ENCODE measurements at regions not wholly inside any gene's neighbourhood (a gene's known extent, or its start where the extent isn't known, plus 50 kb on each side); places are given as distances from the start of the nearest gene placed in this dataset.
"Not testable (repeated sequence)": the region's sequence is repeated elsewhere in the genome, so short reads cannot be mapped to it uniquely, and the experiment has no call there.

DNA sequence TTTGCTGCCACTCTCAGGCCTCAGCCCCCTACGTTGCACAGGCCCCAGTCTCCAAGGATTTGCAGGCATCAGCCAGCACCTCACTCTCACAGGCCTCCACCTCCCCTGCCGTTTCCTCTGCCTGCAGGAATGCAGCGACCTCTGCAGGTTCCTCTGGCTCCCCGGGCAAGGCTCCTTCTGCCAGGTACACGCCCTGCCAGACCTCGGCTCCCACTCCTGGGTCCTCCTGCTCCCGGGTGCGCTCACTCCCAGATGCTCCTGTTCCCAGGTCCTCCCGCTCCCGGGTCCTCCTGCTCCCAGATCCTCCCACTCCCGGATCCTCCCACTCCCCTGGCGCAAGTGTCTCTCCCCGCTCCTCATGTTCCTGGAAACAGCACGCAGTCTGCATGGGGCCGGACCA, 144.4 kb upstream of the RADX start:
- no peak for DNase-seq (ENCODE audit: low spot score)
- Histone ChIP-seq H3K36me3 (no peaks in the 10 kb centered on the region), H3K4me3 (no peak overlapping the region), H3K4me1 (no peaks in the 10 kb centered on the region), H3K27me3 (no peaks in the 10 kb centered on the region), H3K9me3 (no peaks in the 10 kb centered on the region), H3K27ac (no peak overlapping the region)
- TF ChIP-seq, protein P1, sequence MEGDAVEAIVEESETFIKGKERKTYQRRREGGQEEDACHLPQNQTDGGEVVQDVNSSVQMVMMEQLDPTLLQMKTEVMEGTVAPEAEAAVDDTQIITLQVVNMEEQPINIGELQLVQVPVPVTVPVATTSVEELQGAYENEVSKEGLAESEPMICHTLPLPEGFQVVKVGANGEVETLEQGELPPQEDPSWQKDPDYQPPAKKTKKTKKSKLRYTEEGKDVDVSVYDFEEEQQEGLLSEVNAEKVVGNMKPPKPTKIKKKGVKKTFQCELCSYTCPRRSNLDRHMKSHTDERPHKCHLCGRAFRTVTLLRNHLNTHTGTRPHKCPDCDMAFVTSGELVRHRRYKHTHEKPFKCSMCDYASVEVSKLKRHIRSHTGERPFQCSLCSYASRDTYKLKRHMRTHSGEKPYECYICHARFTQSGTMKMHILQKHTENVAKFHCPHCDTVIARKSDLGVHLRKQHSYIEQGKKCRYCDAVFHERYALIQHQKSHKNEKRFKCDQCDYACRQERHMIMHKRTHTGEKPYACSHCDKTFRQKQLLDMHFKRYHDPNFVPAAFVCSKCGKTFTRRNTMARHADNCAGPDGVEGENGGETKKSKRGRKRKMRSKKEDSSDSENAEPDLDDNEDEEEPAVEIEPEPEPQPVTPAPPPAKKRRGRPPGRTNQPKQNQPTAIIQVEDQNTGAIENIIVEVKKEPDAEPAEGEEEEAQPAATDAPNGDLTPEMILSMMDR (IDR thresholded peaks at IDR 0.05), result no peak

DNA sequence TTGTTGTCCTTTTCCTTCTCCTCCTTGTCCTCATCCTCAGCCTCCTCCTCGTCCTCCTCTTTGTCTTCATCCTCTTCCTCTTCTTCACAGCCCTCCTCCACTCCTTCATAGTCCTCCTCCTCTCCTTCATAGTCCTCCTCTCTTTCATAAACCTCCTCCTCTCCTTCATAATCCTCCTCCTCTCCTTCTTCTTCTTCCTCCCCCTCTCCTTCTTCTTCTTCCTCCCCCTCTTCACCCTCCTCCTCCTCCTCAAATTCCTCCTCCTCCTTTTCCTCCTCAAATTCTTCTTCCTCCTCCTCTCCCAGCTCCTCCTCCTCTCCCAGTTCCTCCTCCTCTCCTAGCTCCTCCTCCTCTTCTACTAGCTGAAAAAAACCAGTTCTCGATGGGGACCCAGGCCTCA, 143.8 kb upstream of the RADX start:
- no peaks in the 10 kb centered on the region for H3K27me3 ChIP-seq

DNA sequence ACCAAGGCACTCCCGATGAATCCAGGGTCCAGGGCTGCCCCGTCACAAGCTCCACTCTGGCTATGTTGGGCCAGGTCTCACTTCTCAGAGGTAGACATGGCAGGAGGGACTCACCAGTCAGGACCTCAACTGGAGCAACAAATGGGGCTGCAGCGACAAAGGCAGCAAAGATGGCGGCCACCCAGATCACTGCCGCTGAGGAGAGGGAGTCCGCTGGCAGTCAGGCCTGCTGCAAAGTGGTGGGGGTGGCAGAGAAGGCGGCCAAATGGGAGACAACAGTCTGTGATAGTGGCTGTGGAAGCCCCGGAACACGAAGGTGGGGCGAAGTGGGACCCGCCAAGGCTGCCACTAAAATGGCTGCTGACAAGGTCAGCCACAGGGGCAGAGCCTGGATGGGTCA, 143.3 kb upstream of the RADX start:
- no peak for DNase-seq (ENCODE audit: low spot score)

More for the DNA sequence above, 143.8 kb upstream of the RADX start:
- Histone ChIP-seq H3K4me3 (no peak overlapping the region), H3K27ac (no peak overlapping the region), H3K36me3 (no peaks in the 10 kb centered on the region), H3K9me3 (no peaks in the 10 kb centered on the region), H3K4me1 (no peaks in the 10 kb centered on the region)
- TF ChIP-seq, protein P1 (IDR thresholded peaks at IDR 0.05), result no peak
- no peak for DNase-seq (ENCODE audit: low spot score)

DNA sequence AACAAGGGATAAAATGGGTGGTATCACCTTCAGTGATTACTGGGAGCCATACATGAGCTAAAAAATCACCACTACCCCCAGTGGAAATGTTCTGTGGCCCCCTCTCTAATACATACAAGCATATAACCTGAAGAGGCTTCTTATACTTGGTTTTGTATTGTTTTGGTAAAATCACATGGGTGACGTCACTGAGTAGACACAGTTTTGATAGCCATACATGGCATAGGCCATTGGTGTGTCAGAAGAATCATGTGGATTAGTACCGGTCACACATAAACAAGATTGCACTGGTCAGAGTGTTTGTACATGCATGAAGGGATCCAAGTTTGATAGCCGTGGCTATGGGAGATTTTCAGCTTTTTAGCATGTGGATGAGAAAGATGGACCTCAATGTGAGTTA, 131.9 kb upstream of the RADX start:
- Histone ChIP-seq H3K27ac (no peak overlapping the region), H3K4me3 (no peak overlapping the region), H3K9me3 (no peaks in the 10 kb centered on the region), H3K36me3 (no peaks in the 10 kb centered on the region), H3K27me3 (no peaks in the 10 kb centered on the region), H3K4me1 (no peaks in the 10 kb centered on the region)
- no peak for DNase-seq (ENCODE audit: low spot score)
- TF ChIP-seq, protein P1 (IDR thresholded peaks at IDR 0.05), result no peak

More for the DNA sequence above, 143.3 kb upstream of the RADX start:
- no peak overlapping the region for H3K27ac ChIP-seq
- no peaks in the 10 kb centered on the region for H3K36me3 ChIP-seq
- no peaks in the 10 kb centered on the region for H3K27me3 ChIP-seq
- TF ChIP-seq, protein P1 (IDR thresholded peaks at IDR 0.05), result no peak
- no peak overlapping the region for H3K4me3 ChIP-seq
- no peaks in the 10 kb centered on the region for H3K9me3 ChIP-seq
- H3K4me1 ChIP-seq, result no peaks in the 10 kb centered on the region

DNA sequence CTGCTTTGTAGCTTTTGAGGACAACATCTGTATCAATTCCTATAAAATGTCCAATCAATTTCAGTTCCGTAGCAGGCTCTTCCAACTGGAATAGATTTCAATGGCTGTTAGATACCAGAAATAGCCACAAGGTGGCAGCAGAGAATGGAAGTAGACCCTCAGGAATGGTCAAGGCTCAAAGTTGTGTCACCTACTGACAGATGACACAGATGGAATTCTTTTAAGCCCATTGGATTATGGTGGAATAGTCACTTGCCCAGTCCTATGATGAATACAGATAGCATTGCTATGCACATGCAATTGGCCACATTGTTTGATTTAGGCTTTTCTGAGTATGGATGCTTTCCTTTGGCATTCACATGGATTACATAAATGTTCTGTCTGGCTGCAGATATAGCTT, 130.4 kb upstream of the RADX start:
- TF ChIP-seq, protein P1 (IDR thresholded peaks at IDR 0.05), result peak; percentile 78 to 87
- H3K4me1 ChIP-seq, result no peaks in the 10 kb centered on the region

DNA sequence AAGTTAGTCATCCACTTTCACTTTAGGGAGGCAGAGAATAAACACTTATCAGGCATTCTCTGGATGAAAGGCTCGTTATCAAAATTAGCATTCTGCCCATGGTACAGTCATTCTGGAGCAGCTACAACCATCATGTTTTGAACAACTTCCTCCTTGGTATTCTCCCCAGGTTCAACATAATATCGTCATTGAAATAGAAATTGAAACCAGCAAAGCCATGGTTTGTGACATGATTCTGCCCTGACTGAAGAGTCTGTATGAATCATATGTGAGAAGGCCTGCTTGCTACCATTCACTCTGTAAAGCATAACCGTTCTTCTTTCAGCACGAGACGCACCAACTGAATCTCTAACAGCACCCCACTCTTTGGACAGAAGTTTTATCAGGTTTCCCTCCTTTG, 127.5 kb upstream of the RADX start:
- TF ChIP-seq, protein P1 (IDR thresholded peaks at IDR 0.05), result no peak
- Histone ChIP-seq H3K4me1 (no peaks in the 10 kb centered on the region), H3K9me3 (no peaks in the 10 kb centered on the region), H3K4me3 (no peak overlapping the region), H3K27ac (no peak overlapping the region), H3K27me3 (no peaks in the 10 kb centered on the region), H3K36me3 (no peaks in the 10 kb centered on the region)
- no peak for DNase-seq (ENCODE audit: low spot score)

More for the DNA sequence above, 130.4 kb upstream of the RADX start:
- no peak overlapping the region for H3K27ac ChIP-seq
- no peaks in the 10 kb centered on the region for H3K9me3 ChIP-seq
- no peak for DNase-seq (ENCODE audit: low spot score)
- no peaks in the 10 kb centered on the region for H3K27me3 ChIP-seq
- H3K36me3 ChIP-seq, result no peaks in the 10 kb centered on the region
- H3K4me3 ChIP-seq, result no peak overlapping the region

DNA sequence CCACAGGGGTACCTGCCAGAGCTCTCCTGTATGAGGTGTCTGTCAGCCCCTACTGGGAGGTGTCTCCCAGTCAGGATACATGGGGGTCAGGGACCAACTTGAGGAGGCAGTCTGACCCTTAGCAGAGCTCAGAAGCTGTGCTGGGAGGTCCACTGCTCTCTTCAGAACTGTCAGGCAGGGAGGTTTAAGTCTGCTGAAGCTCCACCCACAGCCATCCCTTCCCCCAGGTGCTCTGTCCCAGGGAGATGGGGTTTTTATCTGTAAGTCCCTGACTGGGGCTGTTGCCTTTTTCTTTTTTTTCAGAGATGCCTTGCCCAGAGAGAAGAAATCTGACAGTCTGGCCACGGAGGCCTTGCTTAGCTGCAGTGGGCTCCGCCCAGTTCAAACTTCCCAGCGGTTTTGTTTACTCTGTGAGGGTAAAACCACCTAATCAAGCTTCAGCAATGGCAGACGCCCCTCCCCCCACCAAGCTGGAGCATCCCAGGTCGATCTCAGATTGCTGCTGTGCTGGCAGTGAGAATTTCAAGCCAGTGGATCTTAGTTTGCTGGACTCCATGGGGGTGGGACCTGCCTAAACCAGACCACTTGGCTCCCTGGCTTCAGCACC, 118.5 kb upstream of the RADX start:
- not testable (repeated sequence) for H3K4me1 ChIP-seq; DNase-seq (ENCODE audit: low spot score); H3K4me3 ChIP-seq; H3K27ac ChIP-seq; H3K27me3 ChIP-seq; H3K36me3 ChIP-seq; H3K9me3 ChIP-seq

Data from right atrium auricular region (tissue), 2 donors.